HTR-8/SVneo (cell line): ENCODE measurements at regions not wholly inside any gene's neighbourhood (a gene's known extent, or its start where the extent isn't known, plus 50 kb on each side); places are given as distances from the start of the nearest gene placed in this dataset.
A peak's percentile ranks its signal among the peaks of the same experiment; 100 is the strongest.

Experiments
- DNase-seq: peaks from one replicate; pipeline ENCODE4 v3.0.0; 2011; ENCODE audit warnings: low spot score, mixed read lengths; ENCODE audit not compliant: insufficient read length
- FAIRE-seq: peaks from 2 replicates; lab custom pipeline; 2011; peaks lifted over from hg19 to GRCh38; lab: Jason Lieb, UNC

GRCh38 chr12:105764216-105764835, 374.4 kb downstream of the NUAK1 start:
- FAIRE-seq (no peak), DNase-seq (no peak)

DNA sequence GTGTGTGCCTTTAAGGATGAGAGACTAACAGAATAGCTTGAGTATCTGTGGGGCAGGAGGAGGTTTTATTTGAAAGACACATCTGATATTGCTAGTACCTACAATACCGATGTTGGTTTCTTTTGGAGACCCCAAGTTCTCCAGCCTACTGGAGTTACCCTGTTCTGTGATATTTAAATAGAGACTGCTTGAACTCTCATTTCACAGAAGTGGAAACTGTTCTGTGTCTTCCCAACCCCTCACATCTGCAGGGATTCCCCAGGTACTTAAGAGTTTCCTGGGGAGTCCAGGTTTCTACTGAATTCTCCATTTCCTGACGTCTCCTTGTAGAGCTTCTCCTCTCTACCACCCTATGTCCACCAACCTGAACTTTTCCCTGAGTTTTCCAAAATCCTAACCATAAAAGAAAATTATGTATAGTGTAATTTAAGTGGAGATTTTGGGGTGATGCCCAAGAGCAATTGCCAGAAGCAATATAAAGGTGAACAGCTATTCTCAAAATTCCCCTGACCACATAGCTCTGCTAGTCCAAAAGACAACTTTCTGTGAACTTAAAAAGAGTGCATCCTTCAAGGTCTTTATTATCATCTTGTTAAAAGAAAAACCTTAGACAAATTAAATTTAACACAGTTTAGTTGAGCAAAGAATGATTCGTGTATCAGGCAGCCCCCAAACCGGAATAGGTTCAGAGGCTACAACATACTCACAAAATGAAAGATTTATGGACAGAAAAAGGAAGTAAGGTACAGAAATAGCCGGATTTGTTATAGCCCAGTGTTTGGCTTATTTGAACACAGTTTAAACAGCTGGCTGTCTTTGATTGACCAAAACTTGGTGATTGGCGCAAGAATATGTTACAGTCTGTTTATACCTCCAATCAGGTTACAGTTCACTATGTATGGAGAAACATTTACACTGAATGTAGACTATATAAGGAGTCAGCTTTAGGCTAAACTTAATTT, 373.4 kb downstream of the NUAK1 start:
- FAIRE-seq = no peak
- no peak for DNase-seq

DNA sequence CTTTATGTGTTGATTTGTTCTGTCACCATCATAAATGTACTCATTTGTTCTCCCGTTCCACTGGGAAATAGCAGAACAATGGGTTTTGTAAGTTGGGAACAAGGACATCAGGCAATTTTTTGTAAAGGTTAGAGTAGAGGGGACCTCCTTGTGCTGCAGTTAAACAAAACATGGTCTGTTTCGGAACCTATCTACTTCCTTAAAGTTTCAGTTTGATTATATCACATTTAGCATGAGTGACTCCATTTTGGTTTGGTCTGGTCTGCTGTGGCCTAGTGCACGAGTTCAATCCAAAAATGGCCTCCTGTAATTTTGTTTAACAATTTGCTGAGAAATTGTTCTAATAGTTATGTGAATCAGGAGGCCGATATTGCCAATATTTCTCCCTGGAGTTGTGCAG, 372.7 kb downstream of the NUAK1 start:
- DNase-seq (no peak), FAIRE-seq (no peak)

GRCh38 chr12:105769486-105769885, 369.3 kb downstream of the NUAK1 start:
- FAIRE-seq = no peak
- DNase-seq = no peak

DNA sequence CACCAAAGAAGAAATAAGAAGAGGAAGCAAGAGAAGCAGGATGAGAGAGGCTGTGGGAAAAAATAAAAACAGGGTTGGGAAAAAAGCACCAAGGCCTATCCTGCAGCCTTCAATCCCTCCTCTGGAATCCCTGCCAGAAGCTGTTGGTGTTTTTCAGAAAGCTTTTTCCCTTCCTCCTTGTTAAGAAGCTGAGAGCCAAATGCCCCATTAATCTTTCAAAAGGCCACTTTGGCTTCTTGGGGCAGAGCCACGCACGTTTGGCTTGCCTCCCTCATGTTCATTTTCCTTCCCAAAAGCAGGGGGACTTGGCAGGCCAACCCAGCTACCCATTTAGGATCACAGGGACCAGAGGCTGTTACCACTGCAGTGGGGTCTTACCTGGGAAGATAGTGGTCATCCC, 365.3 kb downstream of the NUAK1 start:
- DNase-seq (no peak), FAIRE-seq (no peak)

- no peak for FAIRE-seq
- no peak for DNase-seq
Measured at GRCh38 chr12:105774037-105774436, 364.7 kb downstream of the NUAK1 start.

DNA sequence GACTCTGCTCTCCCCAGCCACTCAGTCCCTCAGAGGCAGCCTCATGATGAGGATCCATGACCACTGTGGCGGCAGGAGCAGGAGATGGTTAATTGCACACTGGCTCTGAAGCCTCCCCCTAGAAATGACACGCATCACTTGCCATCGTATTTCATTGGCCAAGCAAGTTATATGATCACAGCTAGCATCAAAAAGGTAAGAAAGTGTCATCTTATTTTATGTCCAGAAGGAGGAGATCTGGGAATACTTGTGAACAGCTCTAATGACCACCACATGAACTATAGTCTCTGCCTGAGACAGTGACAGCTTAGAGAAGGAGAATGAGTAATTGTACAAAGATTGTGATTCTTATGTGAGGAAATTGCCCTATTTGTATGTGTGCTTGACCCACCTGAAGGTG, 363.4 kb downstream of the NUAK1 start:
- DNase-seq (peak; percentile 43), FAIRE-seq (no peak)

DNA sequence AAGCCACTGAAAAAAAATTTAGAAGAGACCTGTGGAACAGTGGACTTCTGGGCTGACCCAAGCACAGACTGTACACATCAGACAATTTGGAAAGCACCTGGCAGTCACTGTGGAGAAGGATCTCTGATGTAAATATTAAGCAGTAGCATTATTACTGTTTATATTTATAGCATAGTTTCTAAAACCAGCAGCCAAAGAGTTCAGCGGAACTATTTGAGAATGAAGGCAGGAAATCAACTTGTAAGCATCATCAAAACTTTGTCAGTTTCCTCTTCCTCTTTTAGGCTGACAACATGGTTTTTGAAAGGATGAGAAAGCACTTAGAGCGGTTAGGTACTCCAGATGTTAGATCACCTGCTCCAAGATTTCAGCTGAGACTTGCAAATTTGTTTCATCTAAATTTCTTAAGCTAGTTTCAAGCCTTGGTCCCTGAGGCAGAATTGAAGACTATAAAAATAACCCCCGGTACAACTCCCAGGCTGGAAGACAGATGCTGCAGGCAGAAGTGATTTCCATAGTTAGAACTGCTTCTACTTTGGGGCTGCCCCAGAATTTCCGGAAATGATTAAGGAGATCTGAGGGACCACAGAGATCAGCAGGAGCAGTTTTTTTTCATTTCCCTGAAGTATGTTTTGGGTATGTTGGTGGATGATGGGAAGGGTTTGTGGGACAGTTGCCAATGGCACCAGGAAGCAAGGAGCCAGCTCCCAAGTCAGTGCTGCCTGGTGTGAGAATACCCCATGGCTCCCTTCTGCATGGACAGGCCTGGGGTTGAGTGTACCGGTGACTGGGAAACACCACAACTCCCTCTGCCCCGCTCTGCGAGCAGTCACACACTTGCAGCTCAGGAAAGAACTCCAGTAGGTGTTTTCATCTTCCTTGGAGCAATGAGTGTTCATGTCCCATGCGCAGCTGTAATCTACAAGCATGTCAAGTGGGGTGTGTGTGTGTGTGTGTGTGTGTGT, 354.5 kb downstream of the NUAK1 start:
- no peak for DNase-seq
- no peak for FAIRE-seq

- peak; percentile 13 for FAIRE-seq
Measured at GRCh38 chr12:105793421-105793820, 345.3 kb downstream of the NUAK1 start.

GRCh38 chr12:105798256-105798845, 340.4 kb downstream of the NUAK1 start:
- no peak for DNase-seq
- FAIRE-seq = no peak

More at GRCh38 chr12:105793421-105793820, 345.3 kb downstream of the NUAK1 start:
- DNase-seq = no peak

DNA sequence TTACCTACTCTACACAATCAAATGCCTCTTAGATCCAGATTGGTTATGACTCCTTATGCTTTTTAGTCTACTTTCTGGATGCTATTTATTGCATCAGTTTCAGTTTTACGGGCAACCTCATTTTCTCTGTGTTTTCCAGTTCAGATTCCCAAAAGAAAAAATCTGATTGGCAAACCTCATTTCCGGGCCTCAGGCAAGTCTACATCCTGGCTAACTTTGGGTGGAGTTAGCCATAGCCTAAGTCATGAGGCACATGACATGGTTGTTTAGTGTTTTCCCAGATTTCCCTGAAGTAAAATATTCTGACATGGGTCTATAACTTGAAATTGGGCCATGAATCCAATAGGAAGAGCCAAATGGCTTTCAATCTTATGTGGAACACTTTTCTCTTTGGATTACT, 339.7 kb downstream of the NUAK1 start:
- no peak for DNase-seq

DNA sequence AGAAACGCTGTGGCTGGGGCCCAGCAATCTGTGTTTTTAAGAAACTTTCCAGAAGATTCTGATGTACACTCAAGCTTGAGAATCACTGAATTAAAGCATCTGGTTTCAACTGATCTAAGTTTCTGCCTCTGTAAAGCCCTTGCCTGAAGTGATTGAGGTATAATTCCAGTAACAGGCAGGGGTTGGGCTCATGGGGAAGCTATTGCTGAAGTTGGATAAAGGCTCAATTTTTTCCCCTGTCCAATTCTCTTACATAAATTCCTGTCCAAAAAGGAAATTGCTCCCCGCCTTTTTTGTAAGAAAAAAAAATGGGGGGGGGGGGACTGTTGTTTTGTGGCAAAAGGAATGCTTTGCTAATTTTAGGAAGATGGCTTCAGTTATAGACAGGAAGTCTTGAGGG, 337.4 kb downstream of the NUAK1 start:
- DNase-seq (no peak), FAIRE-seq (no peak)

More for the DNA sequence above, 339.7 kb downstream of the NUAK1 start:
- no peak for FAIRE-seq

DNA sequence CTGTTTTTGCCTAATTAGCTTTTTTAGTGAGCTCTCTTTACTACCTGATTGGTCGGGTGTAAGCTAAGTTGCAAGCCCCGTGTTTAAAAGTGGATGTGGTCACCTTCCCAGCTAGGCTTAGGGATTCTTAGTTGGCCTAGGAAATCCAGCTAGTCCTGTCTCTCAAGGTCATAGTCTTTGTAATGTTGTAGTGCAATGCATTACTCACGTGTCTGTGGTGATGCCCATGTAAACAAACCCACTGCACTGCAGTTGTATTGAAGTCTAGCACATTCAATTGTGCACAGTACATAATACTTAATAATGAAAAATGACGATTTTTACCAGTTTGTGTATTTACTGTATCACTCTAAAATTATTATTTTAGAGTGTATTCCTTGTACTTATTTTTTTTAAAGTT, 335.5 kb downstream of the NUAK1 start:
- DNase-seq (no peak), FAIRE-seq (no peak)

GRCh38 chr12:105804591-105805265, 334.0 kb downstream of the NUAK1 start:
- DNase-seq (no peak), FAIRE-seq (no peak)

DNA sequence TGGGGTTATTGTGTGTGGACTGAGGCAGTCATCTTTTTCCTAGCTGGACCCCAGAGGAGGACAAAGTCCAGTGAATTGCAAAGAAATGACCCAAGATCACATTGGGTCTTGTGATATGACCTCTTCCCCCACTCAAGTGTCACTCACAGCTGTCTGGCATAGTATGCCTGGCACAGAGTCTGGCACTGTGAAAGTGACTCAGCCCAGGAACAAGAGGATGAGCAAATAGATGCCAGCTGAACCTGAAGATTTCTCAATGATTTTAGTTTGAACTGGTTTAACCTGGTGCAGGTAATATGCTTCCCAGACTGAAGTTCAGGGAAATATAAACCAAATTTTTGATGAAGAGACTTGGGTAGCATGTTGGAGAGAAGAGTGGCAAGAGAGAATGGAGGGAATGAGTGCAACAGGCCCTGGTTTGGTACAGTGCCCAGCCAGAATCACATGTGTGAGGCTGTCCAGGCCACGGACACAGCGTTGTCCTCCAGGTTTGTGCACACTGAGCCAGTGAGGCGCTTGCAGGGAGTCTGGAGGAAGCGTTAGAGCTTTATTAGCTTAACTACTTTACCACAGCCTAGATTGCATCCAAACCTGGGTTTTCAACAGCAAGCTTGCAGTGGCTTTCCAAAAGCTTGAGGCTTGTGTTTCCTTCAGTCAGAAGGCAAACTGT, 332.9 kb downstream of the NUAK1 start:
- FAIRE-seq = peak; percentile 54
- no peak for DNase-seq

GRCh38 chr12:105806400-105806770, 332.4 kb downstream of the NUAK1 start:
- no peak for FAIRE-seq

GRCh38 chr12:105812366-105812765, 326.4 kb downstream of the NUAK1 start:
- DNase-seq = no peak

More at GRCh38 chr12:105806400-105806770, 332.4 kb downstream of the NUAK1 start:
- no peak for DNase-seq

DNA sequence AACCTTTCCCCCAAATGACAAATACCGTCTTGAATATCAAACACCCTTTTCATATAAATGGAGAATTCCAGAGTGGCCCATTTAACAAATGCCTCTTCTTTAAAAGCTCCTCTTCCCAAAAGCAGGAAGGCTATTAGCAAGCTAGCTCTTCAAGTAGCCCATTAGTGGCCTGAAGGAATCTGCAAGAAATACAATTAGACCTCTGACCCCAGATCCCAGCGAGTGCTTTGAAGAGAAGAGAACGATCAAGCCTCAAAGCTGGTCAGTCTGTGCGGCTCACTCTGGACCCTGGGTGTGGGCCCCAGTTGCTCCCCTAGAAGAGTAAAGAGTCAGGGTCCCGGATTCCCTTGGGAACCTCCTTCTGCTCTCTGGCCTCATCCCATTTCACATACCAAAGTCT, 325.6 kb downstream of the NUAK1 start:
- DNase-seq = no peak
- FAIRE-seq = no peak

More at GRCh38 chr12:105812366-105812765, 326.4 kb downstream of the NUAK1 start:
- no peak for FAIRE-seq

DNA sequence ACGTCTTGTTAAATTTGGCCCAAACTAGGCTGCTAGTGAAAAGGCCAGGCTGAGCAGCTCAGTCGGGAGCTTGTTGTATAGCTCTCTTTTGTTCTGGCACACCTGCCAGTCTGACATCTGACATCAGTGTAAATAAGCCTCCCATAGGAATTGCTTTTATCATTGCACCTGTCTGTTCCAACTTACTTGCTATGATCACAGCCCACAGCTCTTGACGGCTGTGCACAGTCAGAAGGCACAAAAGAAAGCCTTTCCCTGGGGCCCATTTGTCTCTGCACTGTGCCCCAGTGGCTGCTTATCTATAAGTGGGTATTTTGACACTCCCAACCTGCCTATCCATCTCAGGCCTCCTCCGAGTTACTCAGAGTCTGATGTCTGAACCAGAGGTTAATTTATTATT, 324.5 kb downstream of the NUAK1 start:
- FAIRE-seq = no peak
- no peak for DNase-seq
